ENCODE measurements at regions not wholly inside any gene's neighbourhood (a gene's known extent, or its start where the extent isn't known, plus 50 kb on each side); places are given as distances from the start of the nearest gene placed in this dataset.
"Not testable (repeated sequence)": the region's sequence is repeated elsewhere in the genome, so short reads cannot be mapped to it uniquely, and the experiment has no call there.

DNA sequence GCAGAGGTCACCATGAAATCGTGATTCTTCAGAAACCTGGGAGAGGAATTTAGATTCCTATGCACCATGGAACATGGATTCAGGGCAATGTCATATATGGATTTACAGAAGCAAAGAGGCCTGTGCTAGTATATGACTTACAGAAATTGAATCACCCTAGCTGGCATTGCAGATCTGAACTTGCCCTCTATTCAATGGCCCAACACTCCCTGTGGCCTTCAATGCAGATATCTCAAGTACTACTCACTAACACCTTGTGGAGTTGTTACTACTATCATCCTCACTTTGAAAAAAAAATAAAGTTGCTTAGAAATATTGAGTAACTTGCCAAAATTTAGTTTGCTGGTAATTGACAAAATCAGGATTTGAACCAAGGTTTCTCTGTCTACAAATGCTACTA, 305.4 kb upstream of the SLITRK1 start:
- DNase-seq (ENCODE audit: low read depth) = no peak

DNA sequence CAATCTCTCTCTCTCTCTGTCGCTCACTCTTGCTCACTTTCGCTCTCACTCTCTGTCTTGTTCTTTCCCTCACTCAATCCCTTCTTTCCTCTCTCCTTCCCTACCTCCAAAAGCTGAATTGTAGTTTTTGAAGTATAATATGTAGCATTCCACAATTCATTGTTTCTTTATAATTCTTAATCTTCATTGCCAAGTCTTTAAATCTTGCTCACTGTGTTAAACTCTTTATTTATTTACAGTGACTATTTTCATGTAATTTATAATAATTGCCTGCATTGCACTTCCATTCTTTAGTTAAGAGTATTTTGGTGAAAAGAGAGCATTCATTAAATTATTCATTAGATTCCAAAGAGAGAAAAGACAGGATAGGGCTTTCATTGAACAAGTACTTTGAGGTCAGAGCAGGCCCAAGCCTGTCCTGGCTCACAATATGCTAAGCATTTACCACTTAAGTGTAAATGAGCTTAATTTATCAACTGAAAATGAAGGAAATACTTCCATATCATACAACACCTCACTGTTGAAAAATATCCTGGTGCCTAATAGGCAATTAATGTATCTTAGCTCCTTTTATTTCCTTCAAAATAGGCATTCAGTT, 257.4 kb upstream of the SLITRK1 start:
- DNase-seq (ENCODE audit: low read depth) = no peak

DNA sequence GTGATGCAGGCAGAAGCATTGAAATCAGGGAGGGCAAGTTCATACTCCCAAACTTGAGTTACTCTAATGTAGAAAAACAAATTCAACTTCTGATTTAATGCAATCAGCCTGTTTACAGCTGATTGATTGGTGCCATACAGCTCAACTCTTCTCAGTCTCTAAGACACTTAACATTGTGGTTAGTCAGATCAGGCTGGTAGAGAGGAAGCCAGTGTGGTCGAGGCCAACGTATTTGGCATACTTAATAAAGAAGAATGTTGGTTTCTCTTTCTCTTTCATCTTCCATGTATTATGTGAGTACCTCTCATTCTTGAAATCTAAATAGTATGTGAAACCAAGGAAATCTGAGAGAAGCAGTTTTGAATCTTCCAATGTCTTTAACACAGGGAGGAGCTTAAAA, 255.0 kb upstream of the SLITRK1 start:
- peak; percentile 6 for DNase-seq (ENCODE audit: low read depth)

DNA sequence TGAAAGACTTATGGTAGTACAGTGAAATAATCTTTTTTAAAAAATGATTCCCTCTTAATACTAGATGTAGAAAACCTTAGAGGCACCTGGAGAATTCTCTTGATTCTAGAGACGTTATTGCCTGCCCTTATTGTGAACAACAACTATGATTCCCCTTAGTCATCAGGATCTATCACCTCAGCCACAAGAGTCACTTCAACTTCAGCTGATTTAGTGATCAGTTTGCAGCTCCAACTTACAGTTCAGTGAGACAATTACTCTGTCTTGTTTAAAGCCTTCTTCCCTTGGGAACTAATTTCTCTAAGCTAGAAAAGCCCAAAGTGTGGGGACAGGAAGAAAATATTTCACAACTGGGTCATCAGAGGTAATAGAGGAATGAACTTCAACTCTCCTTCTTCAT, 254.3 kb upstream of the SLITRK1 start:
- no peak for DNase-seq (ENCODE audit: low read depth)

DNA sequence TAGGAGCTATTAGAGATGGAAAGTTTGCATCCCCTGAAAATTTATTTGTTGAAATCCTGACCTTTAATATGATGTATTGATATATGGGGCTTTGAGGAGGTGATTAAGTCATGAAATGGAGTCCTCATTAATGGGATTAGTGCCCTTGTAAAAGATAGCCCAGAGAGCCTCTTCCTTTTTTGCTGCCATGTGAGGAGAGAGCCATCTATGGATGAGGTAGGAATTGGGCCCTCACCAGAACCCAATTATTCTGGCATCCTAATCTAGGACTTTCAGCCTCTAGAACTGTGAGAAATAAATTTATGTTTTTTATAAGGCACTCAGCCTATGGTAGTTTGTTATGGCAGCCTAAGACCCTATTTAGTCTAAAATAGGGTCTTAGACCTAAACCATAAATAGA, 250.2 kb upstream of the SLITRK1 start:
- no peak for DNase-seq (ENCODE audit: low read depth)

DNA sequence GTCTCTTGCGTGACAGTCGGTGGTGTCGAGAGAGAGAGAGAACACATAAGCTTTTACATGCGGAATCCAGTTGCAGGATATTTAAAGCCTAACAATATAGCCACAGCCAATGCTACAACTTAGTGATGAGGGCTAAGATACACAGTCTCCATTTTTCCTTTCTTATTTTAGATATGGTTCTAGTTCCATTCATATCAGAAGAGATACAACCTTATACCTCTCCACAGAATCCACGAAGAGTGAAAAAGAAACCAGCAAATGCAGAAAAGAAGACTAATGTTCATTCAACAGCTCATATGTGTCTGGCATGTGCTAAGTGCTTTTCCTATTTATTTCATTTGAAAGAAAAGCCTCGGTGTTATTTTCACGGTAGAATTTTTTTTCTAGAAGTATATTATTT, 249.0 kb upstream of the SLITRK1 start:
- no peak for DNase-seq (ENCODE audit: low read depth)

DNA sequence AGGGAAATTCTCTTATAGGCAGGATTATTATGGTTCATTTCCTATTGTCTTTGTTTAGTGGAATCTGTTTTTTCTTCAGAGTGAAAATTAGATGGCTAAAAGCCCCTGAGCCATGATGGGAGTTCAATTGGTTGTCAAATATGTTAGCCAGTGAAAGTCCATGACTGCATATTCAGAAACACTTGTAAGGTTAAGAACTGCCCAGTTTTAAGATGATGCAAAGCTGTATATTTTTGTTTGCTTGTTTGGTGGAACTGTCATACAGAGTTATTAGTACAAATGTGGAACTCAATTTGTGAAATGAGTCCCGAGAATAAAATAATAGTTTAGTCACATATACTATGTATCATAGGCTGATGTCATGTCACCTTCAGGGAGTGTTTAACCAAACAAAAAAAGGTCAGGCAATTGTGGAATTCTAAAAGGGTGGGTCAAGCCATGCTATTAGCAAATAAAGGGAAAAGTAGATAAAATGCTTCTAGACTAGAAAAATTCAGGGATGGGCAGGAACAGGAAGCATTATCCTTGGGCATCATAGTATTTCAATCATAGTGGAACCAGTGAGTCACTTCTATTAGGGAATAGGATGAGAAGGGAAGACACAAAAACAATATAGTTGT, 248.3 kb upstream of the SLITRK1 start:
- no peak for DNase-seq (ENCODE audit: low read depth)

DNA sequence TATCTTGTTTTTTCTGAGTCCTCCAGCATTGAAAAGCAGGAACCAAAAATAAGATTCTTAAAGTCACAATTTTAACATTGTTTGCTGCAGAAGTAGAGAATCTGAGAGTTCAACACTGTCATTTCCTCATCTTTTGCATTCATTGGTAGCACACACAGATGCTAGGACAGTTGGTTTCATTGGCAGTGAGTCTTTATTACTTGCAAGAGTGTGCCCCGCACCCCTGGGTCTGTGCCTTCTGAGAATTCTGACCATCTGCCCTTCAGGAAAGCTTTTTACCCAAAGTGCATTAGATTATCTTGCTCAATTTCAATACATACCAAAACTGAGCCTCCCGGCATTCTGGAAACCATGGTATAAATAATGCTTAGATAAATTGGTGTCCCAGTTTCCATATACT, 247.7 kb upstream of the SLITRK1 start:
- DNase-seq (ENCODE audit: low read depth) = no peak

DNA sequence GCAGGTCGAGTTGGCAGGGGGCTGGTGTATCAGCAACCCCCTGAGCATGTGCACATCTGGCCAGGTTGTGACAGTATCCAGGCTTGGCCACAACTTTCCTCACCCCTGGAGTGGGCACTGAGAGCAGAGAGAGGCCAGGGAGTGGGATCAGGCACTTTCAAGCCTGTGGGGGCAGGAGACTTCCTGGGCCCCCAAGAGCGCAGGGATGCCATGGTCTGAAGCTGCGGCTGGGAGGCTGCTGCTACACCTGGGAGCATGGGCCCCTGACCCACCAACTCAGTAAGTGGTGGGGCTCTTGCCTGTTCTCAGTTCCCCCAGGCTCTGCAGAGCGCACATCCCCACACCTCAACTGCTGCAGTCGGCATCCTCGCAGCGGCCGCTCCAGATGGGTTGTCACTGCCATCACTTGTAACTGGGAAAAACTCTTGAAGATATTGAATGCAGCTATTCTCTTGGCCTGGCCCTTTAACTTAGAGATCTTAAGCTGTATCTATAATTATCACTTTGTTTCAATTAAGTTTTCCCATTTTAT, 245.4 kb upstream of the SLITRK1 start:
- no peak for DNase-seq (ENCODE audit: low read depth)

DNA sequence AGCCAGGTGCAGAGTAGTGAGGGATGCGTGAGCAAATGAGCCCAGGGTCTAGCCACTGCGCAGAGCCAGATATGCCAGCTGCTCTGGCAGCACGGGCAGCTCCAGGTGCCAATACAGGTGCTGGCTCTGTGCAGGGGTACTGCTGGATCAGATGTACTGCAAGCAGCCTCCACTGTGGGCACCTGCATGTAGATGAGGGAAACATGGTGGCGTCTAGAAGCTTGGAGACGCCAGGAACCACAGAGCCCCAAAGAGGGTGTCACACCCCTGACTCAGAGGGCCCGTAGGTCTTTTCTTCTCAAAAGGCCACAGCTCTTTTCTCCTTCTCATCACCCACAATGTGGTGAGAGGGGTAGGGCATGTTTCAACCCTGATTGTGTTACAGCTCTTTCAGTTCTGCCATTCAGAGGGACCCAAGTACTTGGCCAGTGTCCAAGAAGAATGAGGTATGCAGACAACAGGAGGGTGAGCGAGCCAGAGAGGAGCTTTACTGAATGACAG, 244.4 kb upstream of the SLITRK1 start:
- DNase-seq (ENCODE audit: low read depth) = no peak

DNA sequence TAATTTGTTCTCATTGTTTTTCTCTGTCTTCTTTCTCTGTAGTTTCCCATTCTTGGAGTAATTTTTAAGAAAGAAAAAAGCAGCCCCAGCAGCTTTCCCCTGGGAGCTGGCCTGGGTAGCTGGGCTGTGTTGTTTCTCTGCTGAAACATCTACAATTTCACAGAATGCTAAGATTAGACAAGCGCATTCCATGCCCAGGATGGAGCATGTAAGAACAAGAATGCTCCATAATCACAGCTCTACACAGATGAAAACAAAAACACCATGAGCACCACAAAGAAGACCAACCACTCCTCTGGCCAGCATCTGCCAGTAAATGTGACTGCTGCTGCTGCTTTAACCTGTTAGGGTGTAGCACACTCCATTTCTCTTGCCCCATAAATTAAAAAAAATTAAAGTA, 239.2 kb upstream of the SLITRK1 start:
- DNase-seq (ENCODE audit: low read depth) = no peak

DNA sequence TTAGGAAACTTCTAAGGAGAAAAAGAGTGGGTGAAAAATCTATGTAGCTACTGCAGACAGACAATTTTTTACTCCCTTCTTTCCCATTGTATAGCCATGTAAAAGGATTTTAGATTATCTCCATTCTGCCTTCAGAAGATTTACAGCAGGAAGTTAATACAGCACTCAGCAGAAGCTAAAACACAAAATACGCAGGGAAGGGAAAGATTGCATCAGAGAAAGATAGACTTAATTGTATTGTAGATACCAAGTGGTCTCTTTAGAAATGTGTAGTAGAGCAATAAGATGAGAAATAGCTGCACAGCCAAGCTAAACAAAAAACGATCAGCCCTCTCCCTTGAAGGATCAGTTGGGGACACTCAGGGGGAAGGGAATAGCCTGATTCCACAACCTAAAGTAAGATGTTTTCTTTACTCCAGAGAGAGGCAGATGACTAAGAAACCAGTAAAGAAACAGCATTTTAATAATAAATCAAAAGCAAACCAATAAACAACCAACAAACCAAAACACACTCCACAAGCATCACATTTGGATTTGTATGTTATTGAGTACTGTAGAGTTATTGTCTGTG, 236.7 kb upstream of the SLITRK1 start:
- no peak for DNase-seq (ENCODE audit: low read depth)

DNA sequence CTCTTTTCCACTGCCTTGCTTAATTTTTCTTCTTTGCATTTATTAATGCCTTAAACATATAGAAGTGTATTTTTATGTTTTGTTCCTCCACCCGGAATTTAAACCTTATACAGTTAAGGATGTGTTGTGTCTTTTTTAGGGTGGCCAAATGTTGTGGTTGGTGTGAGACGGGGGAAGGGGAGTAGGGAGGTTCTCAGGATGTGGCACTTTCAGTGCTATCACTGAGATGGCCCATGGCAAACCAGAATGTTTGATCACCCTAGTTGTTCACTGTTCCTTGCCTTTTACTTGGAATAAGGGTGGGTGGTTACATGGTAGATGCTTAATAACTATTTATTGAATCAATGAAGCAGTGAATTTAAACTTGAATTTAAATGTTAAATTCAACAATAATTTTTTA, 216.0 kb upstream of the SLITRK1 start:
- DNase-seq (ENCODE audit: low read depth) = no peak

DNA sequence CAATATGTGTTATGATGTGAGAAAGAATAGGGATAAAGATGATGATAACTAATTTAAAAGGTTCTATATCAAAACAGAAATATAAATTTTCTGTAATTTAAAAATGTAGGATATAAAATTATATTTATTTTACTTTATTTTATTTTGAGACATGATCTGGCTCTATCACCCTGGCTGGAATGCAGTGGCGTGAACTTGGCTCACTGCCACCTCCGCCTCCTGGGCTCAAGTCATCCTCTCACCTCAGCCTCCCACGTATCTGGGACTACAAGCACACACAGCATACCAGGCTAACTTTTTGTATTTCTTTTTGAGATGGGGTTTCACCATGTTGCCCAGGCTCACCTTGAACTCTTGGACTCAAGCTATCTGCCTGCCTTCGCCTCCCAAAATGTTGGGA, 214.9 kb upstream of the SLITRK1 start:
- DNase-seq (ENCODE audit: low read depth) = no peak

DNA sequence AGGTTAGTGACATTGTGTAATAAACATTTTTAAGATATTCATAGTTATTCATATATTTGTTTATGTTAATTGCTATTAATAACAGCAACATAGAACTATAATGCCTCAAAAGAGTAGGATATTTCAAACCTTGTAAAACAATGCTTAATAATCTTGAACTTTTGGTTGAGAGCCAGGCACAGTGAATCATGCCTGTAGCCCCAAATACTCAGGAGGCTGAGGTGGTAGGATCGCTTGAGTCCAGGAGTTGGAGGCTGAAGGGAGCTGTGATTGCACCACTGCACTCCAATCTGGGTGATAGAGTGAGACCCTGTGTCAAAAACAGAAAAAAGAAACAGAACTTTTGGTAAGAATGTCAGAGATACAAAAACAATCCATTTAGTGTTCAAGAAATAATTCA, 213.9 kb upstream of the SLITRK1 start:
- DNase-seq (ENCODE audit: low read depth) = no peak

DNA sequence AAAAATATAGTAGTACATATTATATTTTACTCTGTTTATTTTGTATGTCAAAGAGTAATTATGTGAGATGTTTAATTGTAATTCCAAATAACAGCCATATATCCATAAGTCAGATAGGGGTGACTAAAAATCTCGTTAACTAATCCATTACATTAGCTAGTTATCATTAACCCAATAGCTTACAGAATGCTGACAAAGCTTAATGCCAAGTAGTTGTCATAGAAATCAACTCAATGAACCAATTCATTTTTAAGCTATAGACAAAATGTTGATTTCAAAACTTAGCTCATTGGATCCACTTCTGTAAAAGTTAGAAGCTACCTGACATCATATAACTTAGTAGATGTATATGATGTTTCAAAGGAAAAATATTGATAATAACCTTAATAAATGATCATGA, 206.7 kb upstream of the SLITRK1 start:
- DNase-seq (ENCODE audit: low read depth) = no peak

DNA sequence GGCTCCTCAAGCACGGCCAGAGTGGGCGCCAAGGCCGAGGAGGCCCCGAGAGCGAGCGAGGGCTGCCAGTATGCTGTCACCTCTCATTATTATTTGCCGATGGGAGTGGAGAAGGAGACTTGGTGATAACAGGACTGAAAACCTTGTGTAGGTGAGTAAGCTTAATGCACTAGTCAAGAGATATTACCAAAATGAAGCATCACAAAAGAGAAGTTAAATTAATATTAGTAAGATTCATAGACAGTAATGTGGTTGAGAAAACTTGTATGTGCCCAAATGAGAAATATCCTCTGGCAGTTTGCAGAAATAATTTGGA, 204.5 kb upstream of the SLITRK1 start:
- no peak for DNase-seq (ENCODE audit: low read depth)

DNA sequence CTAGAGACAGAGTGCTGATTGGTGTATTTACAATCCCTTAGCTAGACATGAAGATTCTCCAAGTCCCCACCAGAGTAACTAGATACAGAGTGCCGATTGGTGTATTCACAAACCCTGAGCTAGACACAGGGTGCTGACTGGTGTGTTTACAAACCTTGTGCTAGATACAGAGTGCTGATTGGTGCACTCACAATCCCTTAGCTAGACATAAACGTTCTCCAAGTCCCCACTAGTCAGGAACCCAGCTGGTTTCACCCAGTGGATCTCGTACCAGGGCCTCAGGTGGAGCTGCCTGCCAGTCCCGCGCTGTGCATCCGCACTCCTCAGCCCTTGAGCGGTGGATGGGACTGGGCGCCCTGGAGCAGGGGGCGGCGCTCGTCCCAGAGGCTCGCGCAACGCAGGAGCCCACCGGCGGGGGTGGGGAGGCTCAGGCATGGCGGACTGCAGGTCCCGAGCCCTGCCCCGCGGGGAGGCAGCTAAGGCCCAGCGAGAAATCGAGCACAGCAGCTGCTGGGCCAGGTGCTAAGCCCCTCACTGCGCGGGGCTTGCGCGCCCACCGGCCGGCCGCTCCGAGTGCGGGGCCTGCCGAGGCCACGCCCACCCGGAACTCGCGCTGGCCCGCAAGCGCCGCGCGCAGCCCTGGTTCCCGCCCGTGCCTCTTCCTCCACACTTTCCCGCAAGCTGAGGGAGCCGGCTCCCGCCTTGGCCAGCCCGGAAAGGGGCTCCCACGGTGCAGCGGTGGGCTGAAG, 204.0 kb upstream of the SLITRK1 start:
- DNase-seq (ENCODE audit: low read depth) = not testable (repeated sequence)

DNA sequence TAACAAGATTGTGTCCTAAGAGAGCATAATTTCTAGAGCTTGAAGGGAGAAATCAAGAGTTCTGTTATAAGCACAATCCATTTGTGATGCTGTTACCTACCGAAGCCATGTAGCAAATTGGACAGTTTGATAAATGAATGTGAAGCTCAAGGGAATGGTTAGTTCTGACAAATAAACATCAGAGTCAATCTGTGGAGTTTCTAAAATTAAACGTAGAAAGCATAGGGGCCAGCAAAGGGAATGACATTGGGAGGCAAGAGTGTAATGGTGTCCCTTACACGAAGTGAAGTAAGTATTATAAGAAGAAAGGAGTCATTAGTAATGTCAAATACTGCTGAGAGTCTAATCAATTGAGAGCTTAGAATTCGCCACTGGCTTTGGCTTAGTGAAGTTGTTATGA, 200.2 kb upstream of the SLITRK1 start:
- DNase-seq (ENCODE audit: low read depth) = no peak

DNA sequence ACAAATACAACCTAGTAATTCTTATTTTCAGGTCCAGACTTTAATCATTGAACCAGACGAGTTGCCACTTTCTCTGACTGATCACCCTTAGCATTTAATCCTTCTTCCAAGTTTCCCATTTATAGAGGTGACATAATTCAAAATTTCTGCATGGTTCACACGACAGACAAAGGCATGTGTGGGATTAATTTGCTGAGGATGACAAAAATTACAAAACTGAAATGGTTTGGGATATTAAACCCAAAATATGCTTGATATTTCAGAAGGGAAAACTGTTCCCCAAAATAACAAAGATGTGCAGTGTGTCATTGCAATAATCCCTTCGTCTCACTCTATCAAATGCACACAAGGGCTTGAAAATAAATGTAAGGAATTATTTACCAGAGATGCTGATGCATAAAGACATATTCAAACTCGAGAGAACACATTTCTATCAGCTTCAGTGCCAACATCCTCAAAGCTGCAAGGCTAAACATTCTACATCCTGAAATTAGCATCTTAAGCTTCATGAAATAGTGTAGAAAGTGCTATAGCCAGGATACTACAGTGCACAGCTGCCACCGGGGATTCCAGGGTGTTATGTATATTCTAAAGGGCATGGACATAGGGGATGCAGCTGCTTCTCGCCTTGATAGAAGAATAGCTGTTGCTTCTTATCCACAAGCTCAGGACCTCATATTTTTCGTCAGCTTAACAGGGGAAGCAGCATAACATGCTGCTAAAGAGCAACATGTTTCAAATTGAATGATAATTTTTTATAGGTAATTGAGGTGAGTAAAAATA, 198.7 kb upstream of the SLITRK1 start:
- DNase-seq (ENCODE audit: low read depth) = no peak

DNA sequence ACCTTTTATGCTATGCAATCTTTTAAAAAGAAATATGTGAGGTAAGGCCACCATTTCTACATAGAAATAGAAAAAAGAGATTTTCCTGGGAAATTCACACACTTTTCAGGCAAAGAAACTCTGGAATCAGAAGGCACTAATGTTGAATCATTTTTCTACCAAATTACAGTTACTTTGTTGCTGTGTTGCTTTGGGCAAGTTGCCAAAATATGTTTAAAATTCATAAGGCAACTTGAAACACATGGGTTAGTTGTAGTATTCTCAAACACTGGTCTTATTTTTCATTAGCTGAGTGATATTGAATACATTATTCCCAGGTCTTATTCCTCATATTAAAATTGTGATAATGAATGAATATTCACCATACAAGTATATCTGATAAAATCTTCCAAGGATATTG, 195.0 kb upstream of the SLITRK1 start:
- no peak for DNase-seq (ENCODE audit: low read depth)

DNA sequence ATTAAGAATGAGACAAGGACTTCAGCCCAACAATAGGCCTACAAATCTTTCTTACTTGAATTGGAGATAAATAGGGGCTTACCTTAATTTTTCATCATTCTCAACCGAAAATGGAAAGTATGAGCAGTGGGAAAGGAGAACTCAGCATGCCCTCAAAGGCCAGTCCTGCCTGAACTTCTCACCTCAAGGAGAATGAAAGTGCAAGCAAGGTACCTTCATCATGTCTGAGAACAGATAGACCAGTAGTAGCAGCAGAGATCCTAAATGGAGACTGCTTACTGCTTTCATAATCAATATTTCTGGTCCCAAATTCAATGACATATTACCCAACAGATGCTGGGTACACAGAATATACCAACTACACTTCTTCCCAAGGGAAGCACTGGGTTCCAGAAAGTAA, 194.0 kb upstream of the SLITRK1 start:
- DNase-seq (ENCODE audit: low read depth) = no peak
